ENCODE measurements at regions not wholly inside any gene's neighbourhood (a gene's known extent, or its start where the extent isn't known, plus 50 kb on each side); places are given as distances from the start of the nearest gene placed in this dataset.

- DNase-seq, result no peak
Observed at GRCh38 chr6:80679992-80680391, 573.5 kb downstream of the BCKDHB start.

DNA sequence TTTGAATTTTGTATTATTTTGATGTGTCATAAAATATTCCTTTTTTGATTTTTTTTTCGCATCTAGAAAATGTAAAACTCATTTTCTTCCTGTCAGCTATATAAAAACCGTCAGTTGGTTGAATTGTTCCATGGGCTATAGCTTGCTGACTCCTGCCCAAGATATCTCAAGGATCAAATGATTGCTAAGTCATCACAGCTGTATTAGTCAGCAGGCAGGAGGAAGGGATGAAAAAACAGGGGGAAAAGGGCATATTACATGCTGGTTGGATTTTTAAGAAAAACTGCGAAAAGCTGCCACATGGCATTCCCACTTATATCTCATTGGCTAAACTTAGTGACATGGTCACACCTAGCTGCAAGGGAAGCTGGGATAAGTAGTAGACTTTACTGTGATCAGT lies 569.9 kb downstream of the BCKDHB start:
- peak; percentile 60 for DNase-seq

GRCh38 chr6:80674669-80675068 lies 568.2 kb downstream of the BCKDHB start:
- no peak for DNase-seq

GRCh38 chr6:80673367-80673766 lies 566.9 kb downstream of the BCKDHB start:
- DNase-seq, result no peak

- DNase-seq, result no peak
Observed at GRCh38 chr6:80667006-80667405, 560.5 kb downstream of the BCKDHB start.

DNA sequence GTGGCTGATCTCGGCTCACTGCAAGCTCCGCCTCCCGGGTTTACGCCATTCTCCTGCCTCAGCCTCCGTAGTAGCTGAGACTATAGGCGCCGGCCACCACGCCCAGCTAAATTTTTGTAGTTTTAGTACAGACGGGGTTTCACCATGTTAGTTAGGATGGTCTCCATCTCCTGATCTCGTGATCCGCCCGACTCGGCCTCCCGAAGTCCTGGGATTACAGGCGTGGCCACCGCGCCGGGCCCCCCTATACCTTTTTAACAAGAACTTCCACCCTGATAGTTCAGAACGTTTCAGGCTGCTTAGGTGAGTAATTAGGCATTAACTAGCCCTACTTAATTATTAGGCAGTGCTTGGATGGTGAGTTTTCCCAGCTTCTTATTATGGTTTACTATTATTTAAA lies 552.5 kb downstream of the BCKDHB start:
- no peak for DNase-seq

DNA sequence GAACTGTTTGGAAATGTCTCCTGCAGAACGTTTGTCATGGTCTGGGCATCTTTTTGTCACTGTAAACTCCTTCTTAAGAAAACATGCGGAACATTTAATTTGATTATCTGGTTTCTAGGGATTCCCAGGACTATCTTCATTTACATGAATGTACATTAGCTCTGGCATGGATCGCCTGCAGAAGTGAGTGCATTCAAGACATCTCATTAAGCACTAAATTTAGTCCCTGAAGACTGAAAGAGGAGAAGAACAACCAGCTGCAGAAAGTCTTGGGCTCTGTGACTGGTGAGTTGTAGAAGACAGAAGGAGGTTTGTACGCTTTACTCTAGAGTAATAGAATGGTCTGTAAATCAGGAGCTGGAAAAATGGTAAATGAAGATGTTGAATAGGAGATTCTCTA lies 540.7 kb downstream of the BCKDHB start:
- DNase-seq, result no peak

GRCh38 chr6:80643881-80644280 lies 537.4 kb downstream of the BCKDHB start:
- DNase-seq, result no peak

DNA sequence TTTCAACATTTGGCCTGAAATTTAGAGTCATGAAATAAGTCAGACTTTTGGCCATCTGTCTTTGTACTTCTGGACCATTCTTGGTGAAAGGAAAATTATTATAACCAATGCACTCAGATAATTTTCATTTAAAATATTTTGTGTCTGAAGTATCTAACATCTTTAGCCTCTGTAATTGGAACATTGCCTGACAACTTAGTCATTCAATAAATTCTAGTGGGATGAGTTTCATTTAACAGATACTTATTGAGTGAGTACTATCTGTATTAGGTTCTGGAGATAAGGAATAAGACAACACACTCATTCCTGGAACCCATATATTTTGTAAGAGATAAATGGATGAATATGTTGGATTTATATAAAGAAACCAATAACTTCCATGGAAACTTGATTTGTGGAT lies 536.0 kb downstream of the BCKDHB start:
- no peak for DNase-seq

- no peak for DNase-seq
Observed at GRCh38 chr6:80641591-80641990, 535.1 kb downstream of the BCKDHB start.

DNA sequence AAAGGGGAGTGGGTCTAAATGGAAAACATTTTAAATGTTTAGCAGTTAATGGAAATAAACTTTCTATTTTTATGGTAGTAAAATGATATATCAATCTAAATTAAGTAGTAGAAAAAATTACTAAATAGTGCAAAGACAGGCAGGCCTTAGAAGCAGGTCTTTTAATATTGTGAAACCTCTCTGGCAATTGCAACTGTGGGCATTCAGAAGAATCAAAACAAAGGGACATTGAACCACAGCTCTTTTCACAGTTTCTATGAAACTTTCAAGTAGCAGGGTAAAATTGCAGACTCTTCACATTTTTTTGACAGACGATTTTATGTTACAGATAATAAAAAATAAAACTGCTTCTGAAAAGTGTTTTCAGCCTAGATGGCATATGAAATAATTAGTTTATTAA lies 533.7 kb downstream of the BCKDHB start:
- no peak for DNase-seq

- no peak for DNase-seq
Observed at GRCh38 chr6:80639181-80639629, 532.7 kb downstream of the BCKDHB start.

GRCh38 chr6:80638213-80639055 lies 532.0 kb downstream of the BCKDHB start:
- peak; percentile 22 for DNase-seq

DNA sequence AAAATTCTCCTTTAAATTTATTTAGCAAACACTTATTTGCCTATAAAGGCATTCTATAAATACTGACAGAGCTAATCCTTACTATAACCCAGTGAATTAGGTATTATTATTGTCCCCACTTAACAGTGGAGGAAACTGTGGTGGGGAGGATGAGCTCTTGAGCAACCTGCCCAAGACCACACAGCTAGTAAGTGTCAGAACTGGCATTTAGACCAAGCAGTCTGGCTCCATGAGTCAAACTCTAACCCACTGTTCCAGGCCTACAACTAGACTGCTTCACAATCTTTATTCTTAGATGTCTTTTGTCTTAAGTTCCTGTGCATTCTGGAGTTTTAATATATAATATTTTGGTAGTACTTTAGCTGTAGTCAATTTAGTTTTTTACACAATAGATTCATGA lies 530.8 kb downstream of the BCKDHB start:
- no peak for DNase-seq

DNA sequence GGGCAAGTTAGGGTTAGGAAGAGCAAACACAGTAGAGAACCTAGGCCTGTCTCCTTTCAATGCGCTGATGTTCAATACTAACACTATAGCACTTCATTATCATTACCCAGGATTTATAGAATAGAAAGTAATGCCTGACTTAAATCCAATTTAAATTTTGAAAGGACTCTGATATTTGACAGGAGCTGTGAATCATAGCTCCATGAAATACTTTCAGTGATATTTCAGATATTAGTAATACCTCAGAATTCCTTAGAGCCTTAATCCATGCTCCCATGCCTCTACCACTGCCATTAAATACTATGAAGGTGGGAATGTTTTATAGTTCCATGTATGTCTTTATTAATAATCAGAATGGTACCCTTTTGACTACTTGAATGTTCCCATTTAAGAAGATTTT lies 530.2 kb downstream of the BCKDHB start:
- no peak for DNase-seq

- no peak for DNase-seq
Observed at GRCh38 chr6:80633412-80633811, 526.9 kb downstream of the BCKDHB start.

DNA sequence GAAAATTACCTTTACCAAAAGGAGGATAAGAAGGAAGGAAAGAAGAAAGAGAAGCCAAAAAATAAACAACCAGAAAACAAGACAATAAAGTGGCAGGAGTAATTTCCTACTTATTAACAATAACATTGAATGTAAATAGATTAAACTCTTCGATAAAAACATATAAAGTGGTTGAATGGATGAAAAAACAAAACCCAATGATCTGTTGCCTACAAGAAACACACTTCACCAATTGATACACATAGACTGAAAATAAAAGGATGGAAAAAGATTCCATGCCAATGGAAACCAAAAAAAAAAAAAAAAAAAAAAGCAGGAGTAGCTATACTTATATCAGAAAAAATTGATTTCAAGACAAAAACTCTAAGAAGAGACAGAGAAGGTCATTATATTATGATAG lies 518.9 kb downstream of the BCKDHB start:
- DNase-seq, result no peak

DNA sequence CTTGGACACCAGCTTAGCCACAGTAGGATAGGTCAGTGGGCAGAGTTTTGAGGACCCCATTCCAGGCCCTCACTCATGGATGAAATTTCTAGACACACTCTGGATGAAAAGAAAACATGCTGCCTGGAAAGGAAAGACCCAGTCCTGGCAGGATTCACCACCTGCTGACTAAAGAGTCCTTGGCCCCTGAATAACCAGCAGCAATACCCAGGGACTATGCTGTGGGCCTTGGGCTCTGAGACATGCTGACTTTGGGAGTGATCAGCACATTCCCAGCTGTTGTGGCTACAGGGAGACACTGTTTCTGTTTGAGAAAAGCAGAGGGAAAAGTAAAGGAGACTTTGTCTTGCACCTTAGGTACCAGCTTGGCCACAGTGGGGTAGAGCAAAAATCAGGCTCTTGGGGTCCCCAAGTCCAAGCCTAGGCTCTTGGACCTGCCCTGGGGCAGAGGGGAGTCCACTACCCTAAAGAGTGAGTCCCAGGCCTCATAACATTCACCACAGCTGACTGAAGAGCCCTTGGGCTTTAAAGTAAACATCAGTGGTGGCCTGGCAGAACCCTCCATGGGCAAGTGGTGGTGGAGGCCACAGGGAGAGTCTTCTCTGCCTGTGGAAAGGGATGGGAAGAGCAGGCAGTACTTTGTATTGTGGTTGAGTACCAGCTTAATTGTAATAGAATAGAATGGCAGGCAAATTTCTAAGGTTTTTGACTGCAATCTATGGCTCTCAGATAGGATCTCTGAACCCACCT lies 516.8 kb downstream of the BCKDHB start:
- DNase-seq, result no peak

- no peak for DNase-seq
Observed at GRCh38 chr6:80622641-80623040, 516.2 kb downstream of the BCKDHB start.

GRCh38 chr6:80618953-80619352 lies 512.5 kb downstream of the BCKDHB start:
- DNase-seq, result no peak

GRCh38 chr6:80610846-80611245 lies 504.4 kb downstream of the BCKDHB start:
- no peak for DNase-seq

- DNase-seq, result no peak
Observed at GRCh38 chr6:80608881-80609280, 502.4 kb downstream of the BCKDHB start.

DNA sequence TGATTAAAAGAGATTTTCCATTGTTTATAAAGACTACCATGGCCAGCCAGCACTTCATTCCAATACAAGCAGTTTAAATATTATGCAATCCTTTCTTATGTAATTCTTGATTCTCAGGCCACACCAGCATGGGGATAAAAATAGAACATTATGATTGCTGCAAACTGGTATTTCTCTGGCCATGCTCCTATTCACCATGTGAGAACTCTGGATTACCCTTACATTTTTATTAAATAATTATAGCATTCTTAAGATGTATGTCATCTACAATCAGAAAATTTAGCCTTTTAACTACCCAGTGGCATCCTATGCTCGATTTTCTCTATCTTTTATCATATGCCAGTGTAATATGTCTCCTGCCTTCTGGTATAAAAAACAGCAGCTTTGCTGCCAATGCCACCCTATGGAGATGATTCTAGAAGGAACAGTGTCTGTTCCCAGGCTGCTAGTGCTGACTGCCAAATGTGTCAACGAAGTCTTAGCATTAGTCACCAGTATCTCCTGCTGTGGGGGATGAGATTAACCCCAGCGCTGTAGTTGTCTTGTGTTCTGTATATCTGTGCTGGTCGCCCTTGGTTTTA lies 501.4 kb downstream of the BCKDHB start:
- DNase-seq, result peak; percentile 64

Measured in OCI-M1 (cell line).